Endothelial cell of umbilical vein (primary cell): ENCODE measurements at regions not wholly inside any gene's neighbourhood (a gene's known extent, or its start where the extent isn't known, plus 50 kb on each side); places are given as distances from the start of the nearest gene placed in this dataset.

Experiments used
- BruUV-seq: library from RNA; stranded (reverse); fragments of 400-500 nt; replicated peaks from 2 replicates; lab custom pipeline; 2021; lab: Mats Ljungman, UMichigan
- CTCF ChIA-PET: fragments of 300-600, 350-600 bp; sonication (Branson Sonifier 250); formaldehyde crosslinking; loops from one replicate; lab custom pipeline; 2021; ENCODE audit warnings: antibody characterized with exemption, inconsistent platforms; lab: Charles Lee
- POLR2A ChIA-PET: fragments of 300-600, 350-600 bp; sonication (Branson Sonifier 250); formaldehyde crosslinking; loops from one replicate; lab custom pipeline; 2021; ENCODE audit warnings: antibody characterized with exemption, inconsistent platforms; lab: Charles Lee
- DNase-seq: peaks from one replicate; pipeline ENCODE4 v3.0.0-alpha.2; 2011; ENCODE audit warnings: low read depth, low spot score
- FAIRE-seq: peaks from 2 replicates; lab custom pipeline; 2011; peaks lifted over from hg19 to GRCh38; lab: Jason Lieb, UNC
- H2AFZ ChIP-seq: 2 replicates; pipeline ENCODE4 v1.6.0; 2012; ENCODE audit warnings: low read depth, low read length, control low read depth, inconsistent platforms
- H3K27ac ChIP-seq: 2 replicates; pipeline ENCODE4 v1.5.1; 2011; ENCODE audit warnings: low read depth, mild to moderate bottlenecking, control low read depth, low read length, moderate library complexity; ENCODE audit not compliant: insufficient read depth
- H3K27me3 ChIP-seq, 2 experiments: 2 replicates each; pipeline versions ENCODE4 v1.6.0 to v1.6.1; 2011; ENCODE audit warnings: low read length in 2 of 2, mixed read lengths in 1 of 2; ENCODE audit not compliant: control insufficient read depth in 2 of 2, insufficient read depth in 2 of 2
- H3K36me3 ChIP-seq, 2 experiments: 2 replicates in 1 of 2; 3 replicates in 1 of 2; pipeline ENCODE4 v1.5.1; 2011; ENCODE audit warnings: low read length in 2 of 2, mild to moderate bottlenecking in 1 of 2, moderate library complexity in 1 of 2; ENCODE audit not compliant: control insufficient read depth in 2 of 2, insufficient read depth in 2 of 2; ENCODE audit errors: extremely low read depth in 1 of 2
- H3K4me1 ChIP-seq: 3 replicates; pipeline ENCODE4 v1.5.1; 2011; ENCODE audit warnings: mild to moderate bottlenecking, low read length; ENCODE audit not compliant: control insufficient read depth, insufficient read depth; ENCODE audit errors: extremely low read depth
- H3K4me2 ChIP-seq: 2 replicates; pipeline ENCODE4 v1.6.1; 2011; ENCODE audit warnings: low read length, control low read depth, mixed read lengths; ENCODE audit not compliant: insufficient read depth
- H3K4me3 ChIP-seq, 3 experiments: fragments of 200-600 bp in 1 of 3; sonication (generic), shearing (Covaris generic) in 1 of 3; replicated peaks in 1 of 3; 2 replicates each; pipeline ENCODE4 v1.5.1; 2011 to 2016; ENCODE audit warnings: control low read depth in 3 of 3, low read length in 3 of 3, mild to moderate bottlenecking in 2 of 3, inconsistent platforms in 1 of 3, low read depth in 1 of 3, moderate library complexity in 1 of 3; ENCODE audit not compliant: insufficient read depth in 1 of 3
- H3K79me2 ChIP-seq: 2 replicates; pipeline ENCODE4 v1.6.0; 2012; ENCODE audit warnings: low read length, inconsistent platforms; ENCODE audit not compliant: control insufficient read depth, insufficient read depth
- H3K9ac ChIP-seq: replicated peaks from 2 replicates; pipeline ENCODE3; 2011; ENCODE audit warnings: low read length, control low read depth; ENCODE audit not compliant: insufficient read depth; ENCODE audit errors: extremely low read depth
- H3K9me1 ChIP-seq: replicated peaks from 3 replicates; pipeline ENCODE4 v1.6.0; 2011; ENCODE audit warnings: mild to moderate bottlenecking, low read length; ENCODE audit not compliant: control insufficient read depth, insufficient read depth; ENCODE audit errors: extremely low read depth
- H3K9me3 ChIP-seq: replicated peaks from 2 replicates; pipeline ENCODE4 v1.5.1; 2012; ENCODE audit warnings: low read length, inconsistent platforms; ENCODE audit not compliant: control insufficient read depth, insufficient read depth
- H4K20me1 ChIP-seq: replicated peaks from 2 replicates; pipeline ENCODE3; 2011; ENCODE audit warnings: mild to moderate bottlenecking, low read length; ENCODE audit not compliant: control insufficient read depth, insufficient read depth; ENCODE audit errors: extremely low read depth
- CTCF ChIP-seq, 2 donors: IDR thresholded peaks; 1 replicate in 1 of 2; 2 replicates in 1 of 2; pipeline ENCODE4 v1.5.1; 2011; ENCODE audit warnings: low read length in 2 of 2, mild to moderate bottlenecking in 2 of 2, moderate library complexity in 2 of 2, control low read depth in 1 of 2, inconsistent platforms in 1 of 2, low read depth in 1 of 2; ENCODE audit not compliant: insufficient read depth in 1 of 2; ENCODE audit errors: extremely low read depth in 1 of 2
- EZH2 ChIP-seq: IDR thresholded peaks from 2 replicates; pipeline ENCODE4 v1.6.1; 2012; ENCODE audit warnings: borderline replicate concordance, low read depth, mild to moderate bottlenecking, moderate library complexity, low read length, inconsistent platforms; ENCODE audit not compliant: severe bottlenecking
- FOS ChIP-seq: IDR thresholded peaks from 2 replicates; pipeline ENCODE4 v1.6.1; 2011; ENCODE audit warnings: mild to moderate bottlenecking, low read length, moderate library complexity, borderline replicate concordance; ENCODE audit not compliant: insufficient read depth
- GATA2 ChIP-seq: IDR thresholded peaks from 2 replicates; pipeline ENCODE4 v1.7.0; 2011; ENCODE audit warnings: low read depth, mild to moderate bottlenecking, moderate library complexity, mixed read lengths, low read length; ENCODE audit not compliant: insufficient read length, insufficient read depth
- JUN ChIP-seq: IDR thresholded peaks from 2 replicates; pipeline ENCODE4 v1.6.1; 2011; ENCODE audit warnings: borderline replicate concordance, low read depth; ENCODE audit not compliant: insufficient read length, insufficient read depth
- MAX ChIP-seq: IDR thresholded peaks from 2 replicates; pipeline ENCODE4 v1.6.1; 2011; ENCODE audit not compliant: insufficient read depth, insufficient read length
- MYC ChIP-seq: IDR thresholded peaks from one replicate; pipeline ENCODE4 v1.6.1; 2011; ENCODE audit warnings: mild to moderate bottlenecking, low read depth, low read length
- POLR2A ChIP-seq: IDR thresholded peaks from 2 replicates; pipeline ENCODE4 v1.6.1; 2012; ENCODE audit warnings: low read depth, mild to moderate bottlenecking, control low read depth, low read length
- POLR2AphosphoS5 ChIP-seq: IDR thresholded peaks from 2 replicates; pipeline ENCODE4 v1.6.1; 2012; ENCODE audit warnings: low read depth, mild to moderate bottlenecking, control low read depth, low read length, moderate library complexity; ENCODE audit not compliant: insufficient read depth
- dilution Hi-C: fragments of 300-500 bp; cut with MboI; formaldehyde crosslinking; loops from one replicate; pipeline ENCODE4 v1.15.0; 2019; ENCODE audit warnings: low sequenced_read_pairs; ENCODE audit not compliant: extremely low pct_ligation_motif_present
- intact Hi-C: fragments of 100-400 bp; cut with micrococcal nuclease; formaldehyde crosslinking; loops from one replicate; pipeline ENCODE4 v1.10.0; 2022

- Histone ChIP-seq H3K9ac (no peak overlapping the region), H3K4me1 (no peaks in the 10 kb centered on the region), H3K36me3 (no peaks in the 10 kb centered on the region), H3K27ac (no peak overlapping the region), H4K20me1 (no peaks in the 10 kb centered on the region), H3K9me3 (peaks cover 4% of the 10 kb centered on the region), H3K4me3 (no peak overlapping the region), H3K79me2 (no peaks in the 10 kb centered on the region), H3K4me2 (no peak overlapping the region), H3K27me3 (no peaks in the 10 kb centered on the region), H3K9me1 (no peaks in the 10 kb centered on the region), H2AFZ (no peak overlapping the region)
- CTCF ChIA-PET, result no interaction called here
- intact Hi-C loops (no loop called here), dilution Hi-C loops (no loop called here)
- TF ChIP-seq MYC (no peak), GATA2 (no peak), MAX (no peak), JUN (no peak), POLR2AphosphoS5 (no peak), FOS (no peak), POLR2A (no peak), CTCF (IDR thresholded peaks at IDR 0.05; ENCODE audit: extremely low read depth in 1 of 2, insufficient read depth in 1 of 2, low read depth in 1 of 2, low read length in 2 of 2) (no peak), EZH2 (no peak)
- no peak for FAIRE-seq
- no TSS peak for BruUV-seq
- POLR2A ChIA-PET, result no interaction called here
- DNase-seq, result no peak
Observed at GRCh38 chr2:23053601-23054000, 331.4 kb upstream of the KLHL29 start.
